NCI-H2196 (cell line): ENCODE measurements at regions not wholly inside any gene's neighbourhood (a gene's known extent, or its start where the extent isn't known, plus 50 kb on each side); places are given as distances from the start of the nearest gene placed in this dataset.
"Not testable (repeated sequence)": the region's sequence is repeated elsewhere in the genome, so short reads cannot be mapped to it uniquely, and the experiment has no call there.

ENCODE experiments used
- DNase-seq: peaks from one replicate; lab custom pipeline; 2025; ENCODE audit not compliant: unreplicated experiment; lab: John Stamatoyannopoulos, UW

- no peak for DNase-seq
These were observed 143.5 kb downstream of the TFPI2 start for GRCh38 chr7:93747019-93747418.

GRCh38 chr7:93739424-93739823 is 151.1 kb downstream of the TFPI2 start:
- DNase-seq: no peak

- no peak for DNase-seq
These were observed 152.6 kb downstream of the TFPI2 start for GRCh38 chr7:93737953-93738352.

- DNase-seq: peak; percentile 35
These were observed 153.7 kb downstream of the TFPI2 start for GRCh38 chr7:93736668-93737369.

GRCh38 chr7:93728292-93728691 is 153.8 kb upstream of the CALCR start:
- no peak for DNase-seq

GRCh38 chr7:93725954-93726353 is 151.4 kb upstream of the CALCR start:
- DNase-seq: no peak

GRCh38 chr7:93723424-93724124 is 149.1 kb upstream of the CALCR start:
- DNase-seq: no peak

GRCh38 chr7:93720106-93720505 is 145.6 kb upstream of the CALCR start:
- DNase-seq: no peak

- no peak for DNase-seq
These were observed 145.0 kb upstream of the CALCR start for GRCh38 chr7:93719546-93719945.

- no peak for DNase-seq
These were observed 142.8 kb upstream of the CALCR start for GRCh38 chr7:93717217-93717900.

GRCh38 chr7:93715234-93715633 is 140.7 kb upstream of the CALCR start:
- no peak for DNase-seq

GRCh38 chr7:93711926-93712325 is 137.4 kb upstream of the CALCR start:
- DNase-seq: no peak

GRCh38 chr7:93708255-93708654 is 133.7 kb upstream of the CALCR start:
- not testable (repeated sequence) for DNase-seq

GRCh38 chr7:93707249-93707648 is 132.7 kb upstream of the CALCR start:
- no peak for DNase-seq

- not testable (repeated sequence) for DNase-seq
These were observed 131.6 kb upstream of the CALCR start for GRCh38 chr7:93706162-93706561.

GRCh38 chr7:93704217-93704616 is 129.7 kb upstream of the CALCR start:
- no peak for DNase-seq

GRCh38 chr7:93697901-93698300 is 123.4 kb upstream of the CALCR start:
- DNase-seq: no peak

- no peak for DNase-seq
These were observed 119.3 kb upstream of the CALCR start for GRCh38 chr7:93693796-93694195.

- no peak for DNase-seq
These were observed 115.5 kb upstream of the CALCR start for GRCh38 chr7:93690021-93690420.

- no peak for DNase-seq
These were observed 103.7 kb upstream of the CALCR start for GRCh38 chr7:93678185-93678584.

GRCh38 chr7:93663561-93664299 is 89.2 kb upstream of the CALCR start:
- no peak for DNase-seq
